ENCODE measurements at regions not wholly inside any gene's neighbourhood (a gene's known extent, or its start where the extent isn't known, plus 50 kb on each side); places are given as distances from the start of the nearest gene placed in this dataset.
"Not testable (repeated sequence)": the region's sequence is repeated elsewhere in the genome, so short reads cannot be mapped to it uniquely, and the experiment has no call there.

DNA sequence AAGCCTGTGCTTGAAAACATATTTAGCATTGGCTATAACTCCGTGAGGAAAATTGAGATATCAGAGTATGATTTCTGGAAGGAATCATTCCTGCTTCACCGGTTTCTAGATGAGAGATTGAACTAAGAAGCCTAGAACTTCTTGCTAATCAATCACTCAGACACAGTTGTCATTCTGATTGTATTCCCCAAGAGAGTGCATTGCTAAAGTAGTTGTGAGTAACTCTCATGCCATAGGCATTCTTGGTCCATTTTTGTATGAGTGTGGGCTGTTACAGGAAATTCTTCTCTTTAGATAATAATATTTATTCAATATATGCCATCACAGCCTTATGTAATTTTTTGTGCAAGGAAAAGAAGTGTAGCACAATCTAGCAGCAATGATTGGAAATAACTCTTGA lies 893.3 kb upstream of the MDGA2 start:
- TF ChIP-seq, protein P1, sequence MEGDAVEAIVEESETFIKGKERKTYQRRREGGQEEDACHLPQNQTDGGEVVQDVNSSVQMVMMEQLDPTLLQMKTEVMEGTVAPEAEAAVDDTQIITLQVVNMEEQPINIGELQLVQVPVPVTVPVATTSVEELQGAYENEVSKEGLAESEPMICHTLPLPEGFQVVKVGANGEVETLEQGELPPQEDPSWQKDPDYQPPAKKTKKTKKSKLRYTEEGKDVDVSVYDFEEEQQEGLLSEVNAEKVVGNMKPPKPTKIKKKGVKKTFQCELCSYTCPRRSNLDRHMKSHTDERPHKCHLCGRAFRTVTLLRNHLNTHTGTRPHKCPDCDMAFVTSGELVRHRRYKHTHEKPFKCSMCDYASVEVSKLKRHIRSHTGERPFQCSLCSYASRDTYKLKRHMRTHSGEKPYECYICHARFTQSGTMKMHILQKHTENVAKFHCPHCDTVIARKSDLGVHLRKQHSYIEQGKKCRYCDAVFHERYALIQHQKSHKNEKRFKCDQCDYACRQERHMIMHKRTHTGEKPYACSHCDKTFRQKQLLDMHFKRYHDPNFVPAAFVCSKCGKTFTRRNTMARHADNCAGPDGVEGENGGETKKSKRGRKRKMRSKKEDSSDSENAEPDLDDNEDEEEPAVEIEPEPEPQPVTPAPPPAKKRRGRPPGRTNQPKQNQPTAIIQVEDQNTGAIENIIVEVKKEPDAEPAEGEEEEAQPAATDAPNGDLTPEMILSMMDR (IDR thresholded peaks at IDR 0.05; ENCODE audit: low read depth, low read length, missing control alignments) = no peak
- H3K4me3 ChIP-seq (ENCODE audit: low read depth, low read length) = no peak overlapping the region
- DNase-seq (ENCODE audit: low read depth) = no peak
- in situ Hi-C loops (cut with HindIII; ENCODE audit: low sequenced_read_pairs) = no loop called here

DNA sequence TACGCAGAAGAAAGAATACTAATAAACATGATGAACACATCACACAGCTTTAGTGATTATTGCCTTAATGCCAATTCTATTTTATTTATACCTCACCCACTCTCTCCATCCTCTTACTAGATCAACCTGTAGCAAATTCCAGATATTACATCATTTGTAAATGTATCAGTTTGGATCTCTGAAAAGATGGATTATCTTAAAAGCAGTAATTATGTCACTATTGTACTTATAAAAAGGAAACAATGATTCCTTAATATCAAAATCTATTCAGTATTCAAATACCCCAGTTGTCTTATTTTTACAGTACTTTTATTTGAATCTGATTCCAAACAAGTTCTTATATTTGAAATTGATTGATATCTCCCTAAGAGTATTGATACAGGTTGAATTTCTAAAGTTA lies 892.8 kb upstream of the MDGA2 start:
- TF ChIP-seq, protein P1 (IDR thresholded peaks at IDR 0.05; ENCODE audit: low read depth, low read length, missing control alignments) = no peak
- in situ Hi-C loops (cut with HindIII; ENCODE audit: low sequenced_read_pairs) = no loop called here
- DNase-seq (ENCODE audit: low read depth) = no peak
- H3K4me3 ChIP-seq (ENCODE audit: low read depth, low read length) = no peak overlapping the region

DNA sequence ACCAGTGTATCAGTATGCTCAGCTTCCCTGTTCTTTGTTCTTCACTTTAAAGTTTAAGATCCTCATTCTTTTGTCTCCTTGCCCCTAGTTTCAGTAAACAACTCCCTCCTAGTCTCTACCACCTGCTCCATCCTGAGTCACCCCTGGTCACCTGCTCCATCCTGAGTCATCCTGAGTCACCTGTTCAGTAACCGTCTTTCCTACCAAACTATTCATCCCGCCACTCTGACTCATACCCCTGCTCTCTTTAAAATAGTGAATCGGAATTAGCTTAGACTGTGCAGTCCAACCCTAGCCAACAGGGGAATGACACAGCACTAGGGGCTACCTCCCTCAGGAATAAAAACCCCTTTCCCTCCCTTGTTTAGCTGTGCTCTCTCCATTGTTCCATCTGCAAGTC lies 888.1 kb upstream of the MDGA2 start:
- H3K4me3 ChIP-seq (ENCODE audit: low read depth, low read length) = no peak overlapping the region
- no peak for DNase-seq (ENCODE audit: low read depth)
- in situ Hi-C loops (cut with HindIII; ENCODE audit: low sequenced_read_pairs) = no loop called here
- TF ChIP-seq, protein P1 (IDR thresholded peaks at IDR 0.05; ENCODE audit: low read depth, low read length, missing control alignments) = no peak

DNA sequence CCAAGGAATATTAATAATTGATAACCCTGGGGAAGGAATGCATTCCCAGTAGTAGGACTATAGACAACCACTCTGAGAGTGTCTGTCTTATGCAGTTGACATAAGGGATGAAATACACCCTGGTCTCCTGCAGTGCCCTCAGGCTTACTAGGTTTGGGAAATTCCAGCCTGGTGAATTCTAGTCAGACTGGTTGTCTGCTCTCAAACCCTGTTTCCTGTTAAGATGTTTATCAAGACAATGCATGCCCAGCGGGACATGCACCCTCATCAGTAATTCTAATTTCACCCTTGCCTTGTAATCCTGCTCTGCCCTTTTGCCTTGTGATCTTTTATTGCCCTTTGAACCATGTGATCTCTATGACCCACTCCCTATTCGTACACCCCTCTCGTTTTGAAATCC lies 886.0 kb upstream of the MDGA2 start:
- in situ Hi-C loops (cut with HindIII; ENCODE audit: low sequenced_read_pairs); DNase-seq (ENCODE audit: low read depth); H3K4me3 ChIP-seq (ENCODE audit: low read depth, low read length): not testable (repeated sequence)

DNA sequence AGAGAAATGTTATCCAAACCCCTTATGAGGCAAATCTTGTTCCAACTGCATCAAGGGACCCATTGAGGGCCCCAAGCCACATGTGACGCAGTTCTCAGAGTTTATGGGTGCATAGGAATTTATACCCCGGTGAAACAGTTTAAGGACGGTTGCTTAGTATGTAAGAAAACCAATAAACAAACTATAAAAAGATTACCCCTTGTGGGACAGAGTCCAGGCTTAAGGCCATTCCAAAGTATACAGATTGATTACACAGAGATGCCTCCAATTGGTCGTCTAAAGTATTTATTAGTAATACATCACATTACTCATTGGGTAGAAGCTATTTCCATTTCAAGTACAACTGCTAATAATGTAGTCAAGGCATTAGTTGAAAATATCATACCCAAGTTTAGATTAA lies 885.0 kb upstream of the MDGA2 start:
- H3K4me3 ChIP-seq (ENCODE audit: low read depth, low read length) = no peak overlapping the region
- TF ChIP-seq, protein P1 (IDR thresholded peaks at IDR 0.05; ENCODE audit: low read depth, low read length, missing control alignments) = no peak
- in situ Hi-C loops (cut with HindIII; ENCODE audit: low sequenced_read_pairs) = no loop called here

DNA sequence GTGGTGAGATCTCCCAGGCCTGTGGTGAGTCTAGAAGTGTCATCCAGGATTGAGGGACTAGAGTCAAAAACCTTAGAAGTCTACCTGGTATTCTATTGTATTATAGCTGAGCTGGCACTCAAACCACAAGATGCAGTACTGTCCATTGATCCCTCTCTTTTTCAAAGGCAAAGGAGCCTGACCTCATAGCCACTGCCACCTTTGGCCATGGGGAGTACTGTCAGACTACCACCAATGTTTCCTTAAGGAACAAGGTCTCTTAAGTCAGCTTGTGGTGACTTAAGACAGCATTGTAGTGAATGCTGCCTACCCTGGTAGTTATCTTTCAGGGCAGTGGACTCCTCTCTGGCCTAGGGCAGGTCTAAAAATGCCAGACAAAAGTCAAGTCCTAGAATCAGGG lies 878.0 kb upstream of the MDGA2 start:
- TF ChIP-seq, protein P1 (IDR thresholded peaks at IDR 0.05; ENCODE audit: low read depth, low read length, missing control alignments) = no peak
- no peak for DNase-seq (ENCODE audit: low read depth)
- in situ Hi-C loops (cut with HindIII; ENCODE audit: low sequenced_read_pairs) = no loop called here
- H3K4me3 ChIP-seq (ENCODE audit: low read depth, low read length) = no peak overlapping the region

More for the DNA sequence above, 885.0 kb upstream of the MDGA2 start:
- no peak for DNase-seq (ENCODE audit: low read depth)

DNA sequence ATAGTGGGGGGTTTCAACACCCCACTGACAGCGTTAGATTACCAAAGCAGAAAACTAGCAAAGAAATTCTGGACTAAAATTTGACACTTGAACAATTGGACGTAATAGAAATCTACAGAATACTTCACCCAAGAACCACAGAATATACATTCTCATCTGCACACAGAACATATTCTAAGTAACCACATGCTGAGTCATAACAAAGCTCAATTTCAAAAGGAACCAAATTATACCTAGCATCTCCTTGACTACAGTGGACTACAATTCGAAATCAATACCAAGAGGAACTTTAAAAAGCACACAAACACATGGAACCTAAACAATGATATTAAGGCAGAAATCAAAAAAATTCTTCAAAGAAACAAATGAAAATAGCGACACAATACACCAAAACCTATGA lies 871.6 kb upstream of the MDGA2 start:
- no peak overlapping the region for H3K4me3 ChIP-seq (ENCODE audit: low read depth, low read length)
- TF ChIP-seq, protein P1 (IDR thresholded peaks at IDR 0.05; ENCODE audit: low read depth, low read length, missing control alignments) = no peak
- in situ Hi-C loops (cut with HindIII; ENCODE audit: low sequenced_read_pairs) = no loop called here
- no peak for DNase-seq (ENCODE audit: low read depth)

Measured in astrocyte of the cerebellum (primary cell).